GM10248 (cell line): ENCODE measurements at regions not wholly inside any gene's neighbourhood (a gene's known extent, or its start where the extent isn't known, plus 50 kb on each side); places are given as distances from the start of the nearest gene placed in this dataset.

Experiments
- CTCF ChIA-PET: fragments of 300-600 bp; sonication (Branson Sonifier 250); formaldehyde crosslinking; extraction: SDS; loops from one replicate; lab custom pipeline; 2021; ENCODE audit warnings: antibody characterized with exemption; lab: Yijun Ruan, JAX
- POLR2A ChIA-PET: fragments of 350-650 bp; sonication (Branson Sonifier 250); formaldehyde crosslinking; extraction: SDS; loops from one replicate; lab custom pipeline; 2020; ENCODE audit warnings: antibody characterized with exemption; lab: Yijun Ruan, JAX
- DNase-seq: peaks from one replicate; pipeline ENCODE4 v3.0.0; 2012; ENCODE audit errors: extremely low spot score
- CTCF ChIP-seq: IDR thresholded peaks from 2 replicates; pipeline ENCODE4 v1.5.1; 2012; ENCODE audit warnings: mild to moderate bottlenecking, low read depth; ENCODE audit errors: extremely low read depth, missing control alignments, control extremely low read depth

GRCh38 chr5:138661291-138661960 is 86.2 kb upstream of the HSPA9 start:
- TF ChIP-seq CTCF, result no peak
- DNase-seq, result no peak
- POLR2A ChIA-PET, result no interaction called here
- CTCF ChIA-PET, result no interaction called here

GRCh38 chr5:138660051-138660572 is 84.9 kb upstream of the HSPA9 start:
- DNase-seq, result no peak
- ChIA-PET POLR2A (no interaction called here), CTCF (interaction anchor here (1.2 kb wide), 1 partner anchor 9 kb away, joined by 3 read pairs; no protein-coding TSS in a partner anchor)
- no peak for TF ChIP-seq CTCF

GRCh38 chr5:138659561-138659960 is 84.4 kb upstream of the HSPA9 start:
- TF ChIP-seq CTCF, result no peak
- no peak for DNase-seq
- ChIA-PET POLR2A (no interaction called here), CTCF (interaction anchor here (0.7 to 1.6 kb wide), 3 partner anchors 9 to 17 kb away, joined by 3 read pairs; no protein-coding TSS in a partner anchor)

GRCh38 chr5:138659121-138659520 is 83.9 kb upstream of the HSPA9 start:
- ChIA-PET CTCF (interaction anchor here (0.7 to 1.6 kb wide), 3 partner anchors 10 to 16 kb away, joined by 3 read pairs; no protein-coding TSS in a partner anchor), POLR2A (no interaction called here)
- DNase-seq, result no peak
- TF ChIP-seq CTCF, result no peak

GRCh38 chr5:138658676-138659075 is 83.5 kb upstream of the HSPA9 start:
- TF ChIP-seq CTCF, result no peak
- POLR2A ChIA-PET, result no interaction called here
- CTCF ChIA-PET, result interaction anchor here (0.7 to 1.6 kb wide), 3 partner anchors 10 to 16 kb away, joined by 3 read pairs; no protein-coding TSS in a partner anchor
- no peak for DNase-seq

GRCh38 chr5:138657360-138657759 is 82.2 kb upstream of the HSPA9 start:
- POLR2A ChIA-PET, result no interaction called here
- CTCF ChIA-PET, result interaction anchor here (1.6 kb wide), 1 partner anchor 14 kb away, joined by 3 read pairs; no protein-coding TSS in a partner anchor
- DNase-seq, result no peak
- TF ChIP-seq CTCF, result no peak
